ENCODE measurements at regions not wholly inside any gene's neighbourhood (a gene's known extent, or its start where the extent isn't known, plus 50 kb on each side); places are given as distances from the start of the nearest gene placed in this dataset.

GRCh38 chr12:70157099-70157498, 86.1 kb upstream of the CNOT2 start:
- no peak for DNase-seq

GRCh38 chr12:70165450-70165849, 77.8 kb upstream of the CNOT2 start:
- no peak for DNase-seq

GRCh38 chr12:70176290-70176689, 66.9 kb upstream of the CNOT2 start:
- DNase-seq, result no peak

GRCh38 chr12:70177631-70178030, 65.6 kb upstream of the CNOT2 start:
- DNase-seq, result no peak

GRCh38 chr12:70178038-70178437, 65.2 kb upstream of the CNOT2 start:
- peak; percentile 26 for DNase-seq

- DNase-seq, result peak; percentile 85
These were observed 63.1 kb upstream of the CNOT2 start for GRCh38 chr12:70180130-70180529.

GRCh38 chr12:70185301-70185700, 57.9 kb upstream of the CNOT2 start:
- no peak for DNase-seq

- DNase-seq, result no peak
These were observed 56.8 kb upstream of the CNOT2 start for GRCh38 chr12:70186436-70186835.

- no peak for DNase-seq
These were observed 52.8 kb upstream of the CNOT2 start for GRCh38 chr12:70190262-70191010.
